ENCODE measurements at regions not wholly inside any gene's neighbourhood (a gene's known extent, or its start where the extent isn't known, plus 50 kb on each side); places are given as distances from the start of the nearest gene placed in this dataset.
"Not testable (repeated sequence)": the region's sequence is repeated elsewhere in the genome, so short reads cannot be mapped to it uniquely, and the experiment has no call there.

GRCh38 chr10:30527623-30528428, 93.8 kb downstream of the MAP3K8 start:
- Histone ChIP-seq H3K4me1 (ENCODE audit: control insufficient read depth, insufficient read depth, low read length) (no peaks in the 10 kb centered on the region), H3K27ac (ENCODE audit: low read depth, low read length) (no peak overlapping the region), H3K9ac (ENCODE audit: low read length) (no peak overlapping the region), H3K4me3 (ENCODE audit: low read length) (no peak overlapping the region), H3K27me3 (ENCODE audit: control insufficient read depth, insufficient read depth, low read length) (no peaks in the 10 kb centered on the region), H3K36me3 (ENCODE audit: control insufficient read depth, insufficient read depth, low read length) (no peaks in the 10 kb centered on the region)

- H3K4me1 ChIP-seq (ENCODE audit: control insufficient read depth, insufficient read depth, low read length); H3K9ac ChIP-seq (ENCODE audit: low read length); H3K36me3 ChIP-seq (ENCODE audit: control insufficient read depth, insufficient read depth, low read length); H3K4me3 ChIP-seq (ENCODE audit: low read length); H3K27ac ChIP-seq (ENCODE audit: low read depth, low read length); H3K27me3 ChIP-seq (ENCODE audit: control insufficient read depth, insufficient read depth, low read length): not testable (repeated sequence)
These were observed 88.7 kb downstream of the MAP3K8 start for GRCh38 chr10:30522661-30523078.

GRCh38 chr10:30518907-30519306, 84.9 kb downstream of the MAP3K8 start:
- H3K4me1 ChIP-seq (ENCODE audit: control insufficient read depth, insufficient read depth, low read length) = no peaks in the 10 kb centered on the region
- H3K27me3 ChIP-seq (ENCODE audit: control insufficient read depth, insufficient read depth, low read length) = no peaks in the 10 kb centered on the region

More at GRCh38 chr10:30518907-30519306, 84.9 kb downstream of the MAP3K8 start:
- Histone ChIP-seq H3K36me3 (ENCODE audit: control insufficient read depth, insufficient read depth, low read length) (no peaks in the 10 kb centered on the region), H3K4me3 (ENCODE audit: low read length) (no peak overlapping the region), H3K9ac (ENCODE audit: low read length) (no peak overlapping the region), H3K27ac (ENCODE audit: low read depth, low read length) (no peak overlapping the region)
